SU-DHL-6 (cell line): ENCODE measurements at regions not wholly inside any gene's neighbourhood (a gene's known extent, or its start where the extent isn't known, plus 50 kb on each side); places are given as distances from the start of the nearest gene placed in this dataset.

ENCODE experiments used
- H2AFZ ChIP-seq: fragments of 200-600 bp; sonication (generic); 2 replicates; pipeline ENCODE4 v1.6.1; 2014; ENCODE audit warnings: low read depth, mild to moderate bottlenecking, moderate library complexity, mixed read lengths, antibody characterized with exemption, low read length; ENCODE audit not compliant: severe bottlenecking
- H3F3A ChIP-seq: fragments of 200-600 bp; shearing (Covaris generic); 2 replicates; pipeline ENCODE4 v1.6.0; 2016; ENCODE audit warnings: antibody characterized with exemption, mild to moderate bottlenecking; ENCODE audit not compliant: insufficient read depth
- H3K27ac ChIP-seq: fragments of 200-600 bp; sonication (generic); 2 replicates; pipeline ENCODE4 v1.5.1; 2016; ENCODE audit warnings: low read depth, mild to moderate bottlenecking, low read length, moderate library complexity, mixed read lengths
- H3K27me3 ChIP-seq: fragments of 200-600 bp; sonication (generic), shearing (Covaris generic); 2 replicates; pipeline ENCODE4 v1.6.0; 2014; ENCODE audit warnings: mild to moderate bottlenecking, low read length
- H3K36me3 ChIP-seq: fragments of 200-600 bp; sonication (generic); 2 replicates; pipeline ENCODE4 v1.6.1; 2014; ENCODE audit warnings: mild to moderate bottlenecking, low read length, mixed read lengths
- H3K4me2 ChIP-seq: fragments of 300-600, 200-600 bp; shearing (Covaris generic), sonication (generic); 2 replicates; pipeline ENCODE4 v1.6.0; 2014; ENCODE audit warnings: low read length, low read depth, mild to moderate bottlenecking; ENCODE audit not compliant: poor library complexity, severe bottlenecking
- H3K4me3 ChIP-seq: fragments of 200-600 bp; sonication (generic); 2 replicates; pipeline ENCODE4 v1.5.1; 2014; ENCODE audit warnings: antibody characterized with exemption, low read length, mild to moderate bottlenecking, mixed read lengths; ENCODE audit not compliant: insufficient read depth, poor library complexity, severe bottlenecking
- H3K79me2 ChIP-seq: fragments of 200-600 bp; sonication (generic); 2 replicates; pipeline ENCODE4 v1.6.1; 2014; ENCODE audit warnings: mild to moderate bottlenecking, low read length, moderate library complexity; ENCODE audit not compliant: insufficient read depth
- H3K9ac ChIP-seq: fragments of 200-600 bp; sonication (generic); 2 replicates; pipeline ENCODE4 v1.7.0; 2014; ENCODE audit warnings: mild to moderate bottlenecking, low read length
- H3K9me2 ChIP-seq: fragments of 200-600 bp; sonication (generic); replicated peaks from 2 replicates; pipeline ENCODE4 v1.6.1; 2014; ENCODE audit warnings: low read length; ENCODE audit not compliant: insufficient read depth
- H3K9me3 ChIP-seq: fragments of 200-600 bp; sonication (generic); 2 replicates; pipeline ENCODE4 v1.6.1; 2014; ENCODE audit warnings: low read length, mixed read lengths; ENCODE audit not compliant: insufficient read depth
- H4K20me1 ChIP-seq: fragments of 200-600 bp; sonication (generic); 2 replicates; pipeline ENCODE4 v1.6.1; 2014; ENCODE audit warnings: low read depth, mild to moderate bottlenecking, antibody characterized with exemption, low read length, moderate library complexity, mixed read lengths
- CTCF ChIP-seq: fragments of 200-600 bp; sonication (generic); IDR thresholded peaks from one replicate; pipeline ENCODE4 v1.5.1; 2017; ENCODE audit warnings: antibody characterized with exemption, mild to moderate bottlenecking, low read length, moderate library complexity; ENCODE audit not compliant: insufficient read depth, poor library complexity, severe bottlenecking
- EZH2phosphoT487 ChIP-seq: fragments of 200-600 bp; sonication (generic), shearing (Covaris generic); conservative IDR thresholded peaks from 2 replicates; pipeline ENCODE4 v1.6.1; 2018; ENCODE audit warnings: mild to moderate bottlenecking, antibody characterized with exemption, low read length, moderate library complexity, mixed read lengths

- no peak for TF ChIP-seq CTCF
- no peak for TF ChIP-seq EZH2phosphoT487
- Histone ChIP-seq H4K20me1 (no peaks in the 10 kb centered on the region), H3F3A (no peaks in the 10 kb centered on the region), H3K79me2 (no peaks in the 10 kb centered on the region), H3K9ac (no peak overlapping the region), H3K9me3 (no peaks in the 10 kb centered on the region), H3K4me3 (no peak overlapping the region), H3K27ac (no peak overlapping the region), H3K9me2 (no peaks in the 10 kb centered on the region), H2AFZ (no peak overlapping the region), H3K27me3 (no peaks in the 10 kb centered on the region), H3K36me3 (no peaks in the 10 kb centered on the region), H3K4me2 (no peak overlapping the region)
Measured at GRCh38 chr17:65477600-65477999, 83.8 kb downstream of the AXIN2 start.

- no peaks in the 10 kb centered on the region for H3K9me2 ChIP-seq
- no peak overlapping the region for H3K27ac ChIP-seq
- H3K36me3 ChIP-seq = no peaks in the 10 kb centered on the region
- no peaks in the 10 kb centered on the region for H3K79me2 ChIP-seq
- H4K20me1 ChIP-seq = no peaks in the 10 kb centered on the region
- no peak overlapping the region for H3K9ac ChIP-seq
- TF ChIP-seq CTCF = no peak
- TF ChIP-seq EZH2phosphoT487 = no peak
- H3K9me3 ChIP-seq = no peaks in the 10 kb centered on the region
- no peak overlapping the region for H3K4me3 ChIP-seq
- H3K27me3 ChIP-seq = no peaks in the 10 kb centered on the region
- no peaks in the 10 kb centered on the region for H3F3A ChIP-seq
- H3K4me2 ChIP-seq = no peak overlapping the region
- H2AFZ ChIP-seq = no peak overlapping the region
Measured at GRCh38 chr17:65474660-65475059, 86.8 kb downstream of the AXIN2 start.

- Histone ChIP-seq H3K27me3 (no peaks in the 10 kb centered on the region), H3K4me2 (no peak overlapping the region), H3K9me2 (no peaks in the 10 kb centered on the region), H3F3A (no peaks in the 10 kb centered on the region), H2AFZ (no peak overlapping the region), H3K36me3 (no peaks in the 10 kb centered on the region), H4K20me1 (no peaks in the 10 kb centered on the region), H3K27ac (no peak overlapping the region), H3K4me3 (no peak overlapping the region), H3K9me3 (no peaks in the 10 kb centered on the region), H3K9ac (no peak overlapping the region), H3K79me2 (no peaks in the 10 kb centered on the region)
- TF ChIP-seq CTCF (no peak), EZH2phosphoT487 (no peak)
Measured at GRCh38 chr17:65473985-65474384, 87.5 kb downstream of the AXIN2 start.
